ENCODE measurements at regions not wholly inside any gene's neighbourhood (a gene's known extent, or its start where the extent isn't known, plus 50 kb on each side); places are given as distances from the start of the nearest gene placed in this dataset.

- TF ChIP-seq CTCF (IDR thresholded peaks at IDR 0.05 in 2 of 3, conservative IDR thresholded peaks at IDR 0.05 in 1 of 3; ENCODE audit: borderline replicate concordance in 1 of 3, insufficient read depth in 1 of 3, low read depth in 2 of 3, low read length in 2 of 3) = no peak
- no peak for TF ChIP-seq CEBPB (IDR thresholded peaks at IDR 0.05; ENCODE audit: low read depth)
- TF ChIP-seq TCF7L2 (IDR thresholded peaks at IDR 0.05; ENCODE audit: borderline replicate concordance, extremely low read depth, insufficient read depth, insufficient read length) = no peak
- no peak for TF ChIP-seq RAD21 (IDR thresholded peaks at IDR 0.05; ENCODE audit: low read depth)
- TF ChIP-seq POLR2A (IDR thresholded peaks at IDR 0.05; ENCODE audit: borderline replicate concordance, extremely low read depth, insufficient read depth, insufficient read length) = no peak
- no peak for TF ChIP-seq EZH2phosphoT487 (IDR thresholded peaks at IDR 0.05; ENCODE audit: borderline replicate concordance)
- no peak for TF ChIP-seq ZBTB33 (IDR thresholded peaks at IDR 0.05; ENCODE audit: extremely low read depth, insufficient replicate concordance, low read length)
Observed at GRCh38 chr9:109549386-109549785, 51.3 kb upstream of the PTPN3 start.

Data from HCT116 (cell line).